Hepatocyte (in vitro differentiated cells): ENCODE measurements at regions not wholly inside any gene's neighbourhood (a gene's known extent, or its start where the extent isn't known, plus 50 kb on each side); places are given as distances from the start of the nearest gene placed in this dataset.

Experiments used
- DNase-seq: peaks from one replicate; pipeline ENCODE4 v3.0.0-alpha.2; 2016; ENCODE audit warnings: low spot score
- H2AFZ ChIP-seq: fragments of 200-600 bp; sonication (generic); 2 replicates; pipeline ENCODE4 v1.6.0; 2016; ENCODE audit warnings: antibody characterized with exemption, mild to moderate bottlenecking
- H3K27ac ChIP-seq: fragments of 200-600 bp; sonication (generic); 2 replicates; pipeline ENCODE4 v1.5.1; 2016; ENCODE audit warnings: mild to moderate bottlenecking
- H3K27me3 ChIP-seq: fragments of 200-600 bp; sonication (generic); 2 replicates; pipeline ENCODE4 v1.6.1; 2016
- H3K36me3 ChIP-seq: fragments of 200-600 bp; sonication (generic); replicated peaks from 2 replicates; pipeline ENCODE4 v1.5.1; 2016; ENCODE audit warnings: low read depth; ENCODE audit not compliant: insufficient read depth
- H3K4me1 ChIP-seq: fragments of 200-600 bp; sonication (generic); 2 replicates; pipeline ENCODE4 v1.5.1; 2016; ENCODE audit warnings: mild to moderate bottlenecking, moderate library complexity; ENCODE audit not compliant: insufficient read depth
- H3K4me2 ChIP-seq: fragments of 200-600 bp; sonication (generic); 2 replicates; pipeline ENCODE4 v1.6.0; 2016
- H3K4me3 ChIP-seq: fragments of 200-600 bp; sonication (generic); 2 replicates; pipeline ENCODE4 v1.5.1; 2016; ENCODE audit warnings: mild to moderate bottlenecking
- H3K79me2 ChIP-seq: fragments of 200-600 bp; sonication (generic); 2 replicates; pipeline ENCODE4 v1.6.0; 2017; ENCODE audit warnings: mild to moderate bottlenecking
- H3K9me2 ChIP-seq: fragments of 200-600 bp; sonication (generic); replicated peaks from 2 replicates; pipeline ENCODE4 v1.6.0; 2017; ENCODE audit warnings: mild to moderate bottlenecking; ENCODE audit not compliant: insufficient read depth
- H3K9me3 ChIP-seq: fragments of 200-600 bp; sonication (generic); 2 replicates; pipeline ENCODE4 v1.5.1; 2016; ENCODE audit warnings: low read depth, mild to moderate bottlenecking
- H4K20me1 ChIP-seq: fragments of 200-600 bp; sonication (generic); 2 replicates; pipeline ENCODE4 v1.6.0; 2016; ENCODE audit warnings: mild to moderate bottlenecking; ENCODE audit not compliant: insufficient read depth, poor library complexity, severe bottlenecking
- CTCF ChIP-seq: fragments of 200-600 bp; sonication (generic); IDR thresholded peaks from 2 replicates; pipeline ENCODE4 v1.5.1; 2016; ENCODE audit warnings: antibody characterized with exemption, mild to moderate bottlenecking; ENCODE audit not compliant: poor library complexity
- EZH2 ChIP-seq: fragments of 200-600 bp; sonication (generic); IDR thresholded peaks from 2 replicates; pipeline ENCODE4 v1.6.1; 2016; ENCODE audit warnings: antibody characterized with exemption, mild to moderate bottlenecking, borderline replicate concordance
- EZH2phosphoT487 ChIP-seq: fragments of 200-600 bp; sonication (generic); IDR thresholded peaks from one replicate; pipeline ENCODE4 v1.6.1; 2018; ENCODE audit warnings: antibody characterized with exemption, mild to moderate bottlenecking, low read depth, moderate library complexity; ENCODE audit not compliant: unreplicated experiment, severe bottlenecking
- WGBS: methylation state at CpG from one replicate; pipeline ENCODE4 v1.1.6; 2016; ENCODE audit warnings: low lambda C conversion rate; ENCODE audit errors: missing lambda C conversion rate; 5-methylcytosine and 5-hydroxymethylcytosine counted together

GRCh38 chr2:239669899-239670460 lies 269.2 kb upstream of the HDAC4 start:
- H3K9me2 ChIP-seq: no peaks in the 10 kb centered on the region
- no peak for DNase-seq
- no peak overlapping the region for H3K4me2 ChIP-seq
- no peaks in the 10 kb centered on the region for H3K36me3 ChIP-seq
- TF ChIP-seq CTCF (no peak), EZH2phosphoT487 (no peak), EZH2 (no peak)
- WGBS: 94% methylated on average over 17 of the region's 17 CpGs
- no peak overlapping the region for H3K4me3 ChIP-seq
- no peak overlapping the region for H2AFZ ChIP-seq
- no peaks in the 10 kb centered on the region for H3K27me3 ChIP-seq
- no peaks in the 10 kb centered on the region for H3K79me2 ChIP-seq
- H4K20me1 ChIP-seq: no peaks in the 10 kb centered on the region
- no peak overlapping the region for H3K27ac ChIP-seq
- no peaks in the 10 kb centered on the region for H3K4me1 ChIP-seq
- H3K9me3 ChIP-seq: no peaks in the 10 kb centered on the region

DNA sequence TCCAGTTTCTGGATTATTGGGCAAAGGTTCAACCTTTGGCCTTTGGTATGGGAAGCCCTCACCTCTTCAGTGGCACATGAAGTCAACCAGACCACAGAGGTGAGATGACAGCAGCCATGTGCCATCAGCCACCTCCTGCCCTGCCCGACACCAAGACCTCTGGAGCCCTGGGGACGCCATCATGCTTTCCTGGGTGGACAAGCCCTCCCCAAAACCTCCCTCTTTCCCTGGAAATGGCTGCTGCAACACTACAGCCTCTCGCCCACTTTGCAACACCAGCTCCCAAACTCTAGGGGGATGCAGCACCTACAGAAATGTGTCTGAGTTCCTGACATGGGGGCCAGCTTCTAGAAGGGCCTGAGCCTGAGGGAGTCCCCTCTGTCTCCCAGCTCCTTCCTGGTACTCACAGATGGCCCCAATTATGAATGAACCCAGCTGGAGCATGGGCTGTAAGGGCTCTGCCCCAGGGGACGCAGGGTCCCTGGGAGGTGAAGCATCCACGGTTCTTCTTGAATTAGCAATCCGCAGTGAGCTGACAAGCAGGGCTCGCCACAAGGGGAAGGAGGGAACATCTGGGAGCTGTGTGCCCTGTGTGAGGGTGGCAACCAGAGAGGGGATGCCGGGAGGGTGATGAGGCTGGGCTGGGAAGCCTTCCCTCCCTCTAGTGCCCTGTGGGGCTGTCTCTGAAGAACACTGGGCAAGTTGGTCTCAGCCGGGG lies 268.5 kb upstream of the HDAC4 start:
- Histone ChIP-seq H3K4me3 (no peak overlapping the region), H3K36me3 (no peaks in the 10 kb centered on the region), H3K27ac (no peak overlapping the region), H3K4me1 (no peaks in the 10 kb centered on the region), H3K9me2 (no peaks in the 10 kb centered on the region), H3K4me2 (no peak overlapping the region), H3K79me2 (no peaks in the 10 kb centered on the region), H4K20me1 (no peaks in the 10 kb centered on the region), H2AFZ (no peak overlapping the region), H3K9me3 (no peaks in the 10 kb centered on the region), H3K27me3 (no peaks in the 10 kb centered on the region)
- TF ChIP-seq EZH2: no peak
- no peak for TF ChIP-seq CTCF
- no peak for TF ChIP-seq EZH2phosphoT487
- DNase-seq: no peak
- WGBS: 82% methylated on average over 9 of the region's 9 CpGs

GRCh38 chr2:239668651-239669050 lies 267.8 kb upstream of the HDAC4 start:
- Histone ChIP-seq H2AFZ (no peak overlapping the region), H3K4me3 (no peak overlapping the region), H3K9me2 (no peaks in the 10 kb centered on the region), H3K4me1 (no peaks in the 10 kb centered on the region), H4K20me1 (no peaks in the 10 kb centered on the region), H3K79me2 (no peaks in the 10 kb centered on the region), H3K4me2 (no peak overlapping the region), H3K9me3 (no peaks in the 10 kb centered on the region), H3K27me3 (no peaks in the 10 kb centered on the region), H3K36me3 (no peaks in the 10 kb centered on the region), H3K27ac (no peak overlapping the region)
- no peak for TF ChIP-seq EZH2
- no peak for TF ChIP-seq EZH2phosphoT487
- no peak for TF ChIP-seq CTCF
- 89% methylated on average over 3 of the region's 3 CpGs for WGBS
- no peak for DNase-seq
